ENCODE measurements at regions not wholly inside any gene's neighbourhood (a gene's known extent, or its start where the extent isn't known, plus 50 kb on each side); places are given as distances from the start of the nearest gene placed in this dataset.

DNA sequence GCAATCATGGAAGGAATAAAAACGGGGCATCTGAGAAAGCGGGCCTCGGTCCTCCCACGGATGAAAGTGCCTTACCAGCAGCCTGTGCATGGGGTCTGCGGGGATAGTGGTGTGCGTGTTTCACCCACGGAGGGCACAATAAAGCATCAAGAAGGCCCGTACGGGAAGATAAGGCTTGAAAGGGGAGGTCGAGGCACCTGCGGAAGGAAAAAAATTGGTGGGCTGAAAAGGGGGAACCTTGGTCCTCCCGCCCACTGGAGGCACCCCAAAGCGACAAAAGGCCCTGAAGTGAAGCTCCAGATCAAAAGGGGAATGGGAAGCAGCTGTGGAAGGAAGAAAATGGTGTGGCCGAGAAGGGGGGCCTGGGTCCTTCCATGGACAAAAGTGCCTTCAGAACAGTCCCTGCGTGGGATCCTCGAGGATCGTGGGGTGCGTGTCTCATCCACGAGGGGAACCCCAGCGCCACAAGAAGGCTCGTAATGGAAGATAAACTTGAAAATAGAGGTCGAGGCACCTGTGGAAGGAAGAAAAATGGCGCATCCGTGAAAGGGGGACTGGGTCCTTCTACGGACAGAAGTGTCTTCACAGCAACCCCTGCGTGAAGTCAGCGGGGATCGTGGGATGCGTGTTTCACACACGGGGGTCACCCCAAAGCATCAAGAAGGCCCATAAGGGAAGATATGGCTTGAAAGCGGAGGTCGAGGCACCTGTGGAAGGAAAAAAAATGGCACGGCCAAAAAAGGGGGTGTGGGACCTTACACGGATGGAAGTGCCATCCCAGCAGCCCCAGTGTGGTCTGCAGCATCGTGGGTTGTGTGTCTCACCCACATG is 276.9 kb downstream of the ALG10 start:
- no peak for ATAC-seq (ENCODE audit: low read depth in 2 of 2)
- no peaks in the 10 kb centered on the region for H3K36me3 ChIP-seq (ENCODE audit: control insufficient read depth, insufficient read depth, low read length)
- Mint-ChIP-seq H3K36me3 (peaks cover 4% of the 10 kb centered on the region), H3K27me3 (no peaks in the 10 kb centered on the region), H3K4me1 (no peaks in the 10 kb centered on the region), H3K27ac (no peak overlapping the region), H3K4me3 (no peak overlapping the region), H3K9me3 (peaks cover 0 to 72% (median 17%) of the 10 kb centered on the region in 7 donors)
- no peak overlapping the region for H3K27ac ChIP-seq (ENCODE audit: insufficient read depth, low read length, poor library complexity, severe bottlenecking)
- peaks cover 0 to 72% of the 10 kb centered on the region in 2 experiments for H3K9me3 ChIP-seq (ENCODE audit: control insufficient read depth in 2 of 2, low read length in 2 of 2)
- H3K4me3 ChIP-seq (ENCODE audit: low read depth, low read length) = no peak overlapping the region
- no peaks in the 10 kb centered on the region for H3K4me1 ChIP-seq (ENCODE audit: control insufficient read depth, insufficient read depth, low read length, poor library complexity, severe bottlenecking)
- H3K27me3 ChIP-seq (ENCODE audit: control insufficient read depth, insufficient read depth, low read length) = no peaks in the 10 kb centered on the region
- DNase-seq = no peak

DNA sequence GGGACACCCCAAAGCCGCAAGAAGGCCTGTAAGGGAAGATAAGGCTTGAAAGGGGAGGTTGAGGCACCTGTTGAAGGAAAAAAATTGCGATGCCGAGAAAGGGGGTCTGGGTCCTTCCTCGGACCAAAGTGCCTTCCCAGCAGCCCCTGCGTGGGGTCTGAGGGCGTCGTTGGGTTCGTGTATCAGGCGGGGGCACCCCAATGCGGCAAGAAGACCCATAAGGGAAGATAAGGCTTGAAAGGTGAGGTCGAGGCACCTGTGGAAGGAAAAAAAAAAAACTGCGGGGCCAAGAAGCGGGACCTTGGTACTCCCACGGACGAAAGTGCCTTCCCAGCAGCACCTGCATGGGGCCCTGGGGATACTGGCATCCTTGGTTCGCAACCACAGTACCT is 277.5 kb downstream of the ALG10 start:
- peaks cover 0 to 72% of the 10 kb centered on the region in 2 experiments for H3K9me3 ChIP-seq (ENCODE audit: control insufficient read depth in 2 of 2, low read length in 2 of 2)
- H3K36me3 Mint-ChIP-seq = peaks cover 4% of the 10 kb centered on the region
- H3K4me3 Mint-ChIP-seq = no peak overlapping the region
- H3K9me3 Mint-ChIP-seq = peaks cover 0 to 77% (median 17%) of the 10 kb centered on the region in 7 donors
- DNase-seq = no peak
- H3K27me3 Mint-ChIP-seq = no peaks in the 10 kb centered on the region
- no peaks in the 10 kb centered on the region for H3K4me1 ChIP-seq (ENCODE audit: control insufficient read depth, insufficient read depth, low read length, poor library complexity, severe bottlenecking)
- no peaks in the 10 kb centered on the region for H3K27me3 ChIP-seq (ENCODE audit: control insufficient read depth, insufficient read depth, low read length)
- no peak overlapping the region for H3K4me3 ChIP-seq (ENCODE audit: low read depth, low read length)
- H3K4me1 Mint-ChIP-seq = no peaks in the 10 kb centered on the region
- H3K27ac ChIP-seq (ENCODE audit: insufficient read depth, low read length, poor library complexity, severe bottlenecking) = no peak overlapping the region
- H3K36me3 ChIP-seq (ENCODE audit: control insufficient read depth, insufficient read depth, low read length) = no peaks in the 10 kb centered on the region
- no peak overlapping the region for H3K27ac Mint-ChIP-seq
- ATAC-seq (ENCODE audit: low read depth in 2 of 2) = no peak

DNA sequence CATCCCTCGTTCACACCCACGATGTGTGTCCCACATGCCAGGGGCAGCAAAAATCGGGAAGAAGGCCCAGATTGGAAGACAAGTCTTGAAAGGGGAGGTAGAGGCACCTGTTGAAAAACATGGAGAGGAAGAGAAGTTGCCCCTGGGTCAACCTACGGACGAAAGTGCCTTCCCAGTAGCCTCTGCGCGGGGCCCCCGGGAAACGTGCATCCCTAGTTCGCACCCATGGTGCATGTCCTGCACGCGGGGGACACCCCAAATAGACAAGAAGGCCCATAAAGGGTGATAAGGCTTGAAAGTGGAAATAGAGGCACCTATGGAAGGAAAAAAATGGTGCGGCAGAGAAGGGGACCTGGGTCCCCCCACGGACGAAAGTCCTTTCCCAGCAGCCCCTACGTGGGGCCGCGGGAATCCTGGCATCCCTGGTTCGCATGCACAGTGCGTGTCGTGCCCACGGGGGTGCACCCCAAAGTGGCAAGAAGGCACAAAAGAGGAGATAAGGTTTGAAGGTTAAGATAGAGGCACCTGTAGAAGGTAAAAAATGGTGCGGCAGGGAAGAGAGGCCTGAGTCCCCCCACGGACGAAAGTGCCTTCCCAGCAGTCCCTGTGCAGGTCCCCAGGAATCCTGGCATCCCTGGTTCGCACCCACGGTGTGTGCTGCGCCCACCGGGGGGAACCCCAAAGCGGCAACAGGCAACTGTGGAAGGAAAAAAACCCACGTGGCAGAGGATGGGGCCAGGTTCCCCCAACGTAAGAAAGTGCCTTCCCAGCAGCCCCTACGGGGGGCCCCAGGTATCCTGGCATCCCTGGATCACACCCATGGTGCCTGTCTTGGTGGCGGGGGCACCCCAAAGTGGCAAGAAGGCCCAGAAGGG is 278.3 kb downstream of the ALG10 start:
- Mint-ChIP-seq H3K27ac (no peak overlapping the region), H3K9me3 (peaks cover 0 to 76% (median 18%) of the 10 kb centered on the region in 7 donors), H3K4me3 (no peak overlapping the region), H3K36me3 (peaks cover 4% of the 10 kb centered on the region), H3K4me1 (no peaks in the 10 kb centered on the region), H3K27me3 (no peaks in the 10 kb centered on the region)
- Histone ChIP-seq H3K27ac (ENCODE audit: insufficient read depth, low read length, poor library complexity, severe bottlenecking) (no peak overlapping the region), H3K4me1 (ENCODE audit: control insufficient read depth, insufficient read depth, low read length, poor library complexity, severe bottlenecking) (no peaks in the 10 kb centered on the region), H3K4me3 (ENCODE audit: low read depth, low read length) (no peak overlapping the region), H3K36me3 (ENCODE audit: control insufficient read depth, insufficient read depth, low read length) (no peaks in the 10 kb centered on the region), H3K27me3 (ENCODE audit: control insufficient read depth, insufficient read depth, low read length) (no peaks in the 10 kb centered on the region), H3K9me3 (ENCODE audit: control insufficient read depth in 2 of 2, low read length in 2 of 2) (peaks cover 0 to 79% of the 10 kb centered on the region in 2 experiments)
- ATAC-seq (ENCODE audit: low read depth in 2 of 2) (no peak), DNase-seq (no peak)

DNA sequence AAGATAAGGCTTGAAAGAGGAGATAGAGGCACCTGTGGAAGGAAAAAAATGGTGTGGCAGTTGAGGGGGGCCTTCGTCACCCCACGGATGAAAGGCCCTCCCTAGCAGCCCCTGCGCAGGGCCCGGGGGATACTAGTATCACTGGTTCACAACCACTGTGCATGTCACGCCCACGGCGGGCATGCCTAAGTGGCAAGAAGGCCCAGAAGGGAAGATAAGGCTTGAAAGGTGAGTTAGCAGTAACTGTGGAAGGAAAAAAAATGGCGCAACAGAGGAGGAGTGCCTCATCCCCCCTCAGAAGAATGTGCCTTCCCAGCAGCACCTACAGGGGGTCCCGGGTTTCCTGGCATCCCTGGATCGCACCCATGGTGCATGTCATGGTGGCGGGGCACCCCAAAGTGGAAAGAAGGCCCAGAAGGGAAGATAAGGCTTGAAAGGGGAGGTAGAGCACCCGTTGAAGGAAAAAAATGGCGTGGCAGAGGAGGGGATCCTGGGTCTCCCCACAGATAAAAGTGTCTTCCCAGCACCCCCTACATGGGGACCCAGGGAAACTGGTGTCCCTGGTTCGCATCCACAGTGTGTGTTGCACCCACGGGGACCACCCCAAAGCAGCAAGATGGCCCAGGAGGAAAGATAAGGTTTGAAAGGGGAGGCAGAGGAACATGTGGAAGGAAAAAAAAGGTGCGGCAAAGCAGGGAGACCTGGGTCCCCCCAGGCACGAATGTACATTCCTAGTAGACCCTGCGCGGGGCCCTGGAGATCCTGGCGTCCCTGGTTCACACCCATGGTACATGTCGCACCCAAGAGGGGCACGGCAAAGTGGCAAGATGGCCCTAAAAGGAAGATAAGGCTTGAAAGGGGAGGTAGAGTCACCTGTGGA is 279.2 kb downstream of the ALG10 start:
- Histone ChIP-seq H3K9me3 (ENCODE audit: control insufficient read depth in 2 of 2, low read length in 2 of 2) (peaks cover 0 to 79% of the 10 kb centered on the region in 2 experiments), H3K4me3 (ENCODE audit: low read depth, low read length) (no peak overlapping the region), H3K27me3 (ENCODE audit: control insufficient read depth, insufficient read depth, low read length) (no peaks in the 10 kb centered on the region), H3K4me1 (ENCODE audit: control insufficient read depth, insufficient read depth, low read length, poor library complexity, severe bottlenecking) (no peaks in the 10 kb centered on the region), H3K27ac (ENCODE audit: insufficient read depth, low read length, poor library complexity, severe bottlenecking) (no peak overlapping the region), H3K36me3 (ENCODE audit: control insufficient read depth, insufficient read depth, low read length) (no peaks in the 10 kb centered on the region)
- ATAC-seq (ENCODE audit: low read depth in 2 of 2) = no peak
- peaks cover 4% of the 10 kb centered on the region for H3K36me3 Mint-ChIP-seq
- no peak for DNase-seq
- H3K9me3 Mint-ChIP-seq = peaks cover 0 to 76% (median 20%) of the 10 kb centered on the region in 7 donors
- no peaks in the 10 kb centered on the region for H3K27me3 Mint-ChIP-seq
- H3K4me1 Mint-ChIP-seq = no peaks in the 10 kb centered on the region
- no peak overlapping the region for H3K27ac Mint-ChIP-seq
- H3K4me3 Mint-ChIP-seq = no peak overlapping the region

DNA sequence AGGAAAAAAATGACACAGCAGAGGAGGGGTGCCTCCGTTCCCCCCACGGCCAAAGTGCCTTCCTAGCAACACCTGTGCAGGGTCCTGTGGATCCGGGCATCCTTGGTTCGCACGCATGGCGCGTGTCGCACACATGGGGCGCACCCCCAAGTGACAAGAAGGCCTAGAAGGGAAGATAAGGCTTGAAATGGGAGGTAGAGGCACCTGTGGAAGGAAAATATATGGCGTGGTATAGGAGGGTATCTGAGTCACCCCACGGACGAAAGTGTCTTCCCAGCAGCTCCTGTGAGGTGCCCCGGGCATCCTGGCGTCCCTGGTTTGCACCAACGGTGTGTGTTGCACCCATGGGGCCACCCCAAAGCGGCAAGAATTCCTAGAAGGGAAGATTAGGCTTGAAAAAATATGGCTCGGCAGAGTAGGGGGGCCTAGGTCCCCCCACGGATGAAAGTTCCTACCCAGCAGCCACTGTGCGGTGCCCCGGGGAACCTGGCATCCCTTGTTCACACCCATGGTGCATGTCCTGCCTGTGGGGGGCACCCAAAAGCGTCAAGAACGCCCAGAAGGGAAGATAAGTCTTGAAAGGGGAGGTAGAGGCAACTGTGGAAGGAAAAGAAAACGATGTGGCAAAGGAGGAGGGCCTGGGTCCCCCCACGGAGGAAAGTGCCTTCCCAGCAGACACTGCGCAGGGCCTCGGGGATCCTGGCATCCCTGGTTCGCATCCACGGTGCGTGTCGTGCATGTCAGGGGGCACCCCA is 280.0 kb downstream of the ALG10 start:
- Mint-ChIP-seq H3K4me3 (peak overlapping the region in 1 of 4 donors; percentile 9), H3K27ac (no peak overlapping the region), H3K36me3 (peaks cover 4% of the 10 kb centered on the region), H3K9me3 (peaks cover 0 to 79% (median 20%) of the 10 kb centered on the region in 7 donors), H3K4me1 (no peaks in the 10 kb centered on the region), H3K27me3 (no peaks in the 10 kb centered on the region)
- H3K4me1 ChIP-seq (ENCODE audit: control insufficient read depth, insufficient read depth, low read length, poor library complexity, severe bottlenecking) = no peaks in the 10 kb centered on the region
- H3K27ac ChIP-seq (ENCODE audit: insufficient read depth, low read length, poor library complexity, severe bottlenecking) = no peak overlapping the region
- no peaks in the 10 kb centered on the region for H3K36me3 ChIP-seq (ENCODE audit: control insufficient read depth, insufficient read depth, low read length)
- DNase-seq = no peak
- no peak overlapping the region for H3K4me3 ChIP-seq (ENCODE audit: low read depth, low read length)
- no peaks in the 10 kb centered on the region for H3K27me3 ChIP-seq (ENCODE audit: control insufficient read depth, insufficient read depth, low read length)
- ATAC-seq (ENCODE audit: low read depth in 2 of 2) = no peak
- H3K9me3 ChIP-seq (ENCODE audit: control insufficient read depth in 2 of 2, low read length in 2 of 2) = peaks cover 0 to 79% of the 10 kb centered on the region in 2 experiments

DNA sequence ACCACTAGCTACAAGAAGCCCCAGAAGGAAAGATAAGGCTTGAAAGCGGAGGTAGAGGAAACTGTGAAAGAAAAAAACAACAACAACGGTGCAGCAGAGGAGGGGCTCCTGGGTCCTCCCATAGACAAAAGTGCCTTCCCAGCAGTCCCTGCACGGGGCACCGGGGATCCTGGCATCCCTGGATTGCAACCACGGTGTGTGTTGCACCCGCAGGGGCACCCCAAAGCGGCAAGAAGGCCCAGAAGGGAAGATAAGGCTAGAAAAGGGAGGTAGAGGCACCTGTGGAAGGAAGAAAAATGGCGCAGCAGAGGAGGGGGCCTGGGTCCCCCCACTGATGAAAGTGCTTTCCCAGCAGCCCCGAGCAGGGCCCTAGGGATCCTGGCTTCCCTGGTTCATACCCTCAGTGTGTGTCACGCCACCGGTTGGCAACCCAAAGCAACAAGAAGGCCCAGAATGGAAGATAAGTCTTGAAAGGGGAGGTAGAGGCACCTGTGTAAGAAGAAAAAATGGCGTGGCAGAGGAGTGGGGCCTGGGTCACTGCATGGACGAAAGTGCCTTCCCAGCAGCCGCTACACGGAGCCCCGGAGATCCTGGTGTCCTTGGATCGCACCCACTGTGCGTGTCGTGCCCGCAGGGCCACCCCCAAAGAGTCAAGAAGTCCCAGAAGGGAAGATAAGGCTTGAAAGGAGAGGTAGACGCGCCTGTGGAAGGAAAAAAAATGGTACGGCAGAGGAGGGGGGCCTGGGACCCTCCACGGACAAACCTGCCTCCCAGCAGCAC is 281.0 kb downstream of the ALG10 start:
- Mint-ChIP-seq H3K27ac (no peak overlapping the region), H3K27me3 (no peaks in the 10 kb centered on the region), H3K4me3 (peak overlapping the region in 1 of 4 donors; percentile 16), H3K9me3 (peaks cover 0 to 80% (median 21%) of the 10 kb centered on the region in 7 donors), H3K4me1 (no peaks in the 10 kb centered on the region), H3K36me3 (peaks cover 4% of the 10 kb centered on the region)
- no peak for DNase-seq
- no peak overlapping the region for H3K27ac ChIP-seq (ENCODE audit: insufficient read depth, low read length, poor library complexity, severe bottlenecking)
- no peak for ATAC-seq (ENCODE audit: low read depth in 2 of 2)
- H3K27me3 ChIP-seq (ENCODE audit: control insufficient read depth, insufficient read depth, low read length) = no peaks in the 10 kb centered on the region
- peaks cover 0 to 81% of the 10 kb centered on the region in 2 experiments for H3K9me3 ChIP-seq (ENCODE audit: control insufficient read depth in 2 of 2, low read length in 2 of 2)
- no peaks in the 10 kb centered on the region for H3K36me3 ChIP-seq (ENCODE audit: control insufficient read depth, insufficient read depth, low read length)
- no peaks in the 10 kb centered on the region for H3K4me1 ChIP-seq (ENCODE audit: control insufficient read depth, insufficient read depth, low read length, poor library complexity, severe bottlenecking)
- H3K4me3 ChIP-seq (ENCODE audit: low read depth, low read length) = no peak overlapping the region
